ENCODE measurements at regions not wholly inside any gene's neighbourhood (a gene's known extent, or its start where the extent isn't known, plus 50 kb on each side); places are given as distances from the start of the nearest gene placed in this dataset.

DNA sequence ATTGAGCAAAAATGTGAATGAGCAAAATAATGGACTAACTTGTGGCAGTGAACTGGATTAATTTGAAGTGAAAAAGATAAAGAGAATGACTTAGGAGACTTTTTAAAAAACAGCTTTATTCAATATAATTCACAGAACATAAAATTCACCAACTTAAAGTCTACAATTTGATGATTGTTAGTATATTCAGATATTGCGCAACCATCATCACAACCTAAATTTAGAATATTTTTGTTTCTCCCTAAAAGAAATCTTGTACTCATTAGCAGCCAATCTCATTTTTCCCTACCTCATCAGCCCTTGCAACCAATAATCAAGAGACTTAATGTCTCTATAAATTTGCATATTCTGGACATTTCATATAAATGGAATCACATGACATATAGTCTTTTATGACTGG, 496.5 kb downstream of the IGSF11 start:
- TF ChIP-seq CTCF (IDR thresholded peaks at IDR 0.05; ENCODE audit: borderline replicate concordance, extremely low read depth, low read length, poor library complexity, severe bottlenecking) (no peak), EZH2 (IDR thresholded peaks at IDR 0.05; ENCODE audit: borderline replicate concordance, low read depth, low read length, severe bottlenecking) (no peak)
